H1 (cell line): ENCODE measurements at regions not wholly inside any gene's neighbourhood (a gene's known extent, or its start where the extent isn't known, plus 50 kb on each side); places are given as distances from the start of the nearest gene placed in this dataset.

Source experiments
- CTCF ChIA-PET: fragments of 300-600 bp; sonication (Branson Sonifier 250); formaldehyde crosslinking; loops from one replicate; lab custom pipeline; 2021; ENCODE audit not compliant: partially characterized antibody; lab: Charles Lee
- POLR2A ChIA-PET: fragments of 300-600 bp; sonication (Branson Sonifier 250); formaldehyde crosslinking; loops from one replicate; lab custom pipeline; 2021; ENCODE audit warnings: inconsistent platforms; ENCODE audit not compliant: partially characterized antibody; lab: Charles Lee
- DNase-seq, 2 experiments: peaks; one replicate each; pipeline versions ENCODE4 v3.0.0 to v3.0.0-alpha.2; 2010 to 2022; ENCODE audit warnings: low spot score in 2 of 2, low read depth in 1 of 2, mixed read lengths in 1 of 2
- FAIRE-seq: peaks from 2 replicates; lab custom pipeline; 2011; peaks lifted over from hg19 to GRCh38; lab: Jason Lieb, UNC
- H2AFZ ChIP-seq: 2 replicates; pipeline ENCODE4 v1.8.1; 2012; ENCODE audit warnings: low read length, inconsistent platforms
- H2AK5ac ChIP-seq: 2 replicates; pipeline ENCODE4 v1.6.1; 2013; ENCODE audit warnings: low read depth, low read length
- H2BK120ac ChIP-seq: replicated peaks from 2 replicates; pipeline ENCODE3; 2013; ENCODE audit warnings: low read depth, low read length, inconsistent platforms
- H2BK12ac ChIP-seq: 2 replicates; pipeline ENCODE4 v1.6.1; 2013; ENCODE audit warnings: low read depth, low read length
- H2BK15ac ChIP-seq: 2 replicates; pipeline ENCODE4 v1.6.1; 2013; ENCODE audit warnings: low read length
- H2BK20ac ChIP-seq: 2 replicates; pipeline ENCODE4 v1.6.1; 2013; ENCODE audit warnings: low read length
- H2BK5ac ChIP-seq: 2 replicates; pipeline ENCODE4 v1.6.1; 2013; ENCODE audit warnings: low read depth, low read length
- H3K14ac ChIP-seq: 2 replicates; pipeline ENCODE4 v1.6.1; 2013; ENCODE audit warnings: inconsistent platforms; ENCODE audit not compliant: insufficient read length
- H3K18ac ChIP-seq: 2 replicates; pipeline ENCODE4 v1.6.1; 2013; ENCODE audit warnings: low read length; ENCODE audit errors: extremely low read depth
- H3K23ac ChIP-seq: 2 replicates; pipeline ENCODE4 v1.6.1; 2013; ENCODE audit warnings: inconsistent platforms; ENCODE audit not compliant: insufficient read length
- H3K23me2 ChIP-seq: 2 replicates; pipeline ENCODE4 v1.6.1; 2013; ENCODE audit warnings: low read depth, low read length
- H3K27ac ChIP-seq: 2 replicates; pipeline ENCODE4 v1.6.1; 2011; ENCODE audit warnings: low read depth, low read length, inconsistent platforms
- H3K27me3 ChIP-seq, 4 experiments: replicated peaks in 1 of 4; 1 replicate in 1 of 4; 2 replicates in 3 of 4; pipeline versions ENCODE4 v1.6.1 to v1.8.1; 2011 to 2013; ENCODE audit warnings: low read length in 3 of 4, mild to moderate bottlenecking in 3 of 4, inconsistent platforms in 2 of 4, mixed read lengths in 2 of 4, moderate library complexity in 1 of 4; ENCODE audit not compliant: control insufficient read depth in 3 of 4, insufficient read depth in 3 of 4; ENCODE audit errors: extremely low read depth in 1 of 4
- H3K36me3 ChIP-seq, 4 experiments: 2 replicates each; pipeline versions ENCODE4 v1.6.1 to v1.8.1; 2011 to 2013; ENCODE audit warnings: mild to moderate bottlenecking in 4 of 4, low read length in 3 of 4, moderate library complexity in 2 of 4, control low read depth in 1 of 4, inconsistent platforms in 1 of 4; ENCODE audit not compliant: insufficient read depth in 4 of 4, control insufficient read depth in 2 of 4
- H3K4ac ChIP-seq: replicated peaks from 2 replicates; pipeline ENCODE3; 2013; ENCODE audit warnings: low read length, low read depth, mixed read lengths, inconsistent platforms; ENCODE audit not compliant: insufficient read length
- H3K4me1 ChIP-seq, 4 experiments: replicated peaks in 1 of 4; 1 replicate in 1 of 4; 2 replicates in 3 of 4; pipeline versions ENCODE4 v1.6.1 to v1.8.1; 2011 to 2013; ENCODE audit warnings: low read length in 3 of 4, inconsistent platforms in 2 of 4, mixed read lengths in 1 of 4; ENCODE audit not compliant: insufficient read depth in 4 of 4, control insufficient read depth in 3 of 4
- H3K4me2 ChIP-seq, 2 experiments: 2 replicates each; pipeline versions ENCODE4 v1.6.1 to v1.8.1; 2011 to 2013; ENCODE audit warnings: low read depth in 2 of 2, low read length in 2 of 2, control low read depth in 1 of 2, inconsistent platforms in 1 of 2, mild to moderate bottlenecking in 1 of 2; ENCODE audit not compliant: insufficient read depth in 1 of 2
- H3K4me3 ChIP-seq, 4 experiments: fragments of 200-600, 300-600 bp in 1 of 4; sonication (generic), shearing (Covaris generic), sonication (Bioruptor Twin) in 1 of 4; 2 replicates each; pipeline versions ENCODE4 v1.5.1 to v1.8.1; 2011 to 2016; ENCODE audit warnings: low read length in 4 of 4, low read depth in 3 of 4, control low read depth in 2 of 4, inconsistent platforms in 2 of 4, mild to moderate bottlenecking in 2 of 4, mixed read lengths in 1 of 4, moderate library complexity in 1 of 4; ENCODE audit not compliant: insufficient read depth in 2 of 4; ENCODE audit errors: extremely low read depth in 1 of 4
- H3K56ac ChIP-seq: replicated peaks from 2 replicates; pipeline ENCODE3; 2013; ENCODE audit warnings: low read depth, mild to moderate bottlenecking, mixed read lengths, low read length, inconsistent platforms; ENCODE audit not compliant: insufficient read length
- H3K79me1 ChIP-seq: 2 replicates; pipeline ENCODE4 v1.6.1; 2013; ENCODE audit warnings: low read depth, low read length, control low read depth
- H3K79me2 ChIP-seq, 2 experiments: 2 replicates each; pipeline versions ENCODE4 v1.6.1 to v1.8.1; 2012 to 2013; ENCODE audit warnings: low read length in 2 of 2, mild to moderate bottlenecking in 2 of 2, inconsistent platforms in 1 of 2; ENCODE audit not compliant: insufficient read depth in 2 of 2, control insufficient read depth in 1 of 2
- H3K9ac ChIP-seq, 4 experiments: replicated peaks in 1 of 4; 1 replicate in 1 of 4; 2 replicates in 3 of 4; pipeline versions ENCODE4 v1.6.1 to v1.8.1; 2011 to 2013; ENCODE audit warnings: low read depth in 3 of 4, low read length in 3 of 4, control low read depth in 2 of 4, mild to moderate bottlenecking in 2 of 4, moderate library complexity in 2 of 4, inconsistent platforms in 1 of 4; ENCODE audit errors: extremely low read depth in 1 of 4
- H3K9me3 ChIP-seq, 2 experiments: 2 replicates each; pipeline versions ENCODE4 v1.6.1 to v1.8.1; 2012 to 2013; ENCODE audit warnings: mild to moderate bottlenecking in 2 of 2, moderate library complexity in 2 of 2, control low read depth in 1 of 2, inconsistent platforms in 1 of 2, low read depth in 1 of 2, low read length in 1 of 2, mixed read lengths in 1 of 2; ENCODE audit not compliant: insufficient read depth in 2 of 2
- H4K20me1 ChIP-seq, 2 experiments: replicated peaks in 1 of 2; 2 replicates each; pipeline versions ENCODE3 to v1.8.1; 2011 to 2013; ENCODE audit warnings: inconsistent platforms in 2 of 2, low read length in 2 of 2, mild to moderate bottlenecking in 1 of 2; ENCODE audit not compliant: insufficient read depth in 2 of 2, control insufficient read depth in 1 of 2
- H4K5ac ChIP-seq: 2 replicates; pipeline ENCODE4 v1.6.1; 2013; ENCODE audit warnings: low read length, low read depth, mixed read lengths, inconsistent platforms; ENCODE audit not compliant: insufficient read length
- H4K8ac ChIP-seq: 2 replicates; pipeline ENCODE4 v1.8.0; 2013; ENCODE audit warnings: mild to moderate bottlenecking, moderate library complexity, low read length, inconsistent platforms; ENCODE audit not compliant: insufficient read depth; ENCODE audit errors: extremely low read depth
- H4K91ac ChIP-seq: replicated peaks from 2 replicates; pipeline ENCODE3; 2013; ENCODE audit warnings: low read length, mixed read lengths, inconsistent platforms; ENCODE audit not compliant: insufficient read length
- CBX5 ChIP-seq: fragments of 300-800, 300-1000 bp; sonication (generic); IDR thresholded peaks from 2 replicates; pipeline ENCODE4 v1.7.1; 2016; ENCODE audit warnings: antibody characterized with exemption, low read length, low read depth
- CHD1 ChIP-seq: IDR thresholded peaks from 2 replicates; pipeline ENCODE4 v1.6.1; 2012; ENCODE audit warnings: low read depth, low read length, improper control_type of control experiment
- CHD2 ChIP-seq: IDR thresholded peaks from 2 replicates; pipeline ENCODE4 v1.6.1; 2012; ENCODE audit warnings: low read length, improper control_type of control experiment
- EZH2 ChIP-seq: fragments of 200-600 bp; sonication (generic); IDR thresholded peaks from 2 replicates; pipeline ENCODE4 v1.7.1; 2012; ENCODE audit warnings: low read depth, mild to moderate bottlenecking, moderate library complexity, low read length, inconsistent platforms; ENCODE audit not compliant: severe bottlenecking
- GABPA ChIP-seq: IDR thresholded peaks from 2 replicates; pipeline ENCODE4 v1.6.1; 2011; ENCODE audit warnings: mild to moderate bottlenecking, low read length, moderate library complexity, borderline replicate concordance; ENCODE audit not compliant: insufficient read depth
- POLR2A ChIP-seq, 2 experiments: IDR thresholded peaks; 1 replicate in 1 of 2; 2 replicates in 1 of 2; pipeline ENCODE4 v1.6.1; 2011; ENCODE audit warnings: low read depth in 2 of 2, low read length in 2 of 2, mild to moderate bottlenecking in 2 of 2; ENCODE audit errors: control extremely low read depth in 1 of 2
- RAD21 ChIP-seq, 2 experiments: IDR thresholded peaks in 1 of 2; conservative IDR thresholded peaks in 1 of 2; 2 replicates each; pipeline ENCODE4 v1.6.1; 2011; ENCODE audit warnings: low read depth in 2 of 2, low read length in 2 of 2, improper control_type of control experiment in 1 of 2, inconsistent platforms in 1 of 2, mild to moderate bottlenecking in 1 of 2, moderate library complexity in 1 of 2
- RFX5 ChIP-seq: IDR thresholded peaks from 2 replicates; pipeline ENCODE4 v1.6.1; 2011; ENCODE audit warnings: low read depth, low read length, improper control_type of control experiment, borderline replicate concordance
- TAF1 ChIP-seq: IDR thresholded peaks from 2 replicates; pipeline ENCODE4 v1.6.1; 2011; ENCODE audit warnings: mild to moderate bottlenecking, low read depth, low read length
- ZNF274 ChIP-seq: IDR thresholded peaks from 2 replicates; pipeline ENCODE4 v1.7.0; 2012; ENCODE audit warnings: low read length, borderline replicate concordance; ENCODE audit errors: extremely low read depth
- WGBS, 2 experiments: shearing (Covaris generic) in 1 of 2; methylation state at CpG; one replicate each; pipeline versions ENCODE4 v1.1.6 to v1.1.7; 2013 to 2015; ENCODE audit warnings: low lambda C conversion rate in 2 of 2, mixed read lengths in 2 of 2, inconsistent platforms in 1 of 2, low coverage in 1 of 2, missing lambda C conversion rate in 1 of 2; ENCODE audit not compliant: insufficient replicate concordance in 2 of 2, insufficient coverage in 1 of 2, insufficient read length in 1 of 2; ENCODE audit errors: extremely low coverage in 1 of 2, missing lambda C conversion rate in 1 of 2; 5-methylcytosine and 5-hydroxymethylcytosine counted together
- TF ChIP-seq, protein P1 (sequence below): IDR thresholded peaks from 2 replicates; pipeline ENCODE4 v1.6.1; 2012; ENCODE audit warnings: inconsistent platforms
- TF ChIP-seq, protein P2 (sequence below), 3 experiments: IDR thresholded peaks; 1 replicate in 2 of 3; 2 replicates in 1 of 3; pipeline versions ENCODE4 v1.5.1 to v1.6.1; 2011; ENCODE audit warnings: low read length in 3 of 3, mild to moderate bottlenecking in 3 of 3, inconsistent platforms in 2 of 3, low read depth in 1 of 3, moderate library complexity in 1 of 3; ENCODE audit not compliant: insufficient read depth in 1 of 3; ENCODE audit errors: control extremely low read depth in 1 of 3

DNA sequence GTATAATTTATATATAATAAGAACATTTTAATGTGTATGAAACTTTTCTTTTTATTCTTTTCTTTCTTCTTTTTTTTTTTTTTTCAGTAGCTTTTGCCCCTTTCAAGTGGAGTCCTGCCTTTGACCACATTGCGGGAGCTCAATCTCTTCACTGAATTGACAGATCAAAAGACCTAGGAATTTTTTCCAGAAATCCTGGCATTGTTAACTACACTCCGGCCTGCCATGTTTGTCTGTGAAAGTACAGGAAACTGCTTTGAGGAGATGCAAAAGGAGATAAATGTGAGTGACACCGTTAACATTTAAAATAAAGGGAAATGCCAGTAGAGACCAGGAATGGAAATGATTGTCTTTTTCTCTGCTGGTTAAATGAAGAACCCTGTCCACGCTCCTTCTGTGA lies 159.3 kb upstream of the VCX3A start:
- no peak for DNase-seq
- no peak overlapping the region for H2BK20ac ChIP-seq

More for the DNA sequence above, 159.3 kb upstream of the VCX3A start:
- Histone ChIP-seq H3K79me1 (no peaks in the 10 kb centered on the region), H4K91ac (no peak overlapping the region), H3K79me2 (no peaks in the 10 kb centered on the region), H2AK5ac (no peak overlapping the region), H4K5ac (no peak overlapping the region), H3K9ac (no peak overlapping the region), H3K14ac (no peak overlapping the region), H3K23ac (no peak overlapping the region), H2BK15ac (no peak overlapping the region), H3K9me3 (no peaks in the 10 kb centered on the region), H2BK120ac (no peak overlapping the region), H4K20me1 (no peaks in the 10 kb centered on the region), H3K4me3 (no peak overlapping the region), H3K27ac (no peak overlapping the region), H3K56ac (no peak overlapping the region), H3K4me1 (peaks cover 2 to 9% (median 5%) of the 10 kb centered on the region in 4 experiments; a peak in 4 of 7 replicates), H3K27me3 (no peaks in the 10 kb centered on the region), H2BK12ac (no peak overlapping the region), H3K36me3 (no peaks in the 10 kb centered on the region), H3K4ac (no peak overlapping the region), H2AFZ (no peak overlapping the region), H3K4me2 (no peak overlapping the region), H3K18ac (no peak overlapping the region), H4K8ac (no peak overlapping the region), H3K23me2 (no peaks in the 10 kb centered on the region), H2BK5ac (no peak overlapping the region)
- FAIRE-seq: peak; percentile 71
- TF ChIP-seq CHD2: no peak
- no peak for TF ChIP-seq RFX5
- no peak for TF ChIP-seq ZNF274
- no peak for TF ChIP-seq RAD21 (IDR thresholded peaks at IDR 0.05 in 1 of 2, conservative IDR thresholded peaks at IDR 0.05 in 1 of 2; ENCODE audit: low read depth in 2 of 2, low read length in 2 of 2)
- TF ChIP-seq, protein P1, sequence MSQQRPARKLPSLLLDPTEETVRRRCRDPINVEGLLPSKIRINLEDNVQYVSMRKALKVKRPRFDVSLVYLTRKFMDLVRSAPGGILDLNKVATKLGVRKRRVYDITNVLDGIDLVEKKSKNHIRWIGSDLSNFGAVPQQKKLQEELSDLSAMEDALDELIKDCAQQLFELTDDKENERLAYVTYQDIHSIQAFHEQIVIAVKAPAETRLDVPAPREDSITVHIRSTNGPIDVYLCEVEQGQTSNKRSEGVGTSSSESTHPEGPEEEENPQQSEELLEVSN: no peak
- no peak for TF ChIP-seq CBX5
- no peak for TF ChIP-seq GABPA
- no peak for TF ChIP-seq TAF1
- no peak for TF ChIP-seq EZH2
- TF ChIP-seq, protein P2, sequence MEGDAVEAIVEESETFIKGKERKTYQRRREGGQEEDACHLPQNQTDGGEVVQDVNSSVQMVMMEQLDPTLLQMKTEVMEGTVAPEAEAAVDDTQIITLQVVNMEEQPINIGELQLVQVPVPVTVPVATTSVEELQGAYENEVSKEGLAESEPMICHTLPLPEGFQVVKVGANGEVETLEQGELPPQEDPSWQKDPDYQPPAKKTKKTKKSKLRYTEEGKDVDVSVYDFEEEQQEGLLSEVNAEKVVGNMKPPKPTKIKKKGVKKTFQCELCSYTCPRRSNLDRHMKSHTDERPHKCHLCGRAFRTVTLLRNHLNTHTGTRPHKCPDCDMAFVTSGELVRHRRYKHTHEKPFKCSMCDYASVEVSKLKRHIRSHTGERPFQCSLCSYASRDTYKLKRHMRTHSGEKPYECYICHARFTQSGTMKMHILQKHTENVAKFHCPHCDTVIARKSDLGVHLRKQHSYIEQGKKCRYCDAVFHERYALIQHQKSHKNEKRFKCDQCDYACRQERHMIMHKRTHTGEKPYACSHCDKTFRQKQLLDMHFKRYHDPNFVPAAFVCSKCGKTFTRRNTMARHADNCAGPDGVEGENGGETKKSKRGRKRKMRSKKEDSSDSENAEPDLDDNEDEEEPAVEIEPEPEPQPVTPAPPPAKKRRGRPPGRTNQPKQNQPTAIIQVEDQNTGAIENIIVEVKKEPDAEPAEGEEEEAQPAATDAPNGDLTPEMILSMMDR (IDR thresholded peaks at IDR 0.05; ENCODE audit: control extremely low read depth in 1 of 3, insufficient read depth in 1 of 3, low read depth in 1 of 3, low read length in 3 of 3): no peak
- TF ChIP-seq POLR2A (IDR thresholded peaks at IDR 0.05; ENCODE audit: control extremely low read depth in 1 of 2, low read depth in 2 of 2, low read length in 2 of 2): no peak
- TF ChIP-seq CHD1: no peak
- WGBS, 2 experiments: 38% methylated on average over 3 of the region's 4 CpGs; no CpG with 5 or more reads in 1 of the 2 experiments
- CTCF ChIA-PET: no interaction called here
- POLR2A ChIA-PET: interaction anchor here (0.7 kb wide), 1 partner anchor 8 kb away, joined by 3 read pairs; no protein-coding TSS in a partner anchor
